GM10266 (cell line): ENCODE measurements at regions not wholly inside any gene's neighbourhood (a gene's known extent, or its start where the extent isn't known, plus 50 kb on each side); places are given as distances from the start of the nearest gene placed in this dataset.

ENCODE experiments used
- DNase-seq: peaks from one replicate; pipeline ENCODE4 v3.0.0; 2012; ENCODE audit errors: extremely low spot score
- CTCF ChIP-seq: IDR thresholded peaks from 2 replicates; pipeline ENCODE4 v1.5.1; 2012; ENCODE audit warnings: mild to moderate bottlenecking, low read depth; ENCODE audit not compliant: control insufficient read depth, insufficient read depth; ENCODE audit errors: missing control alignments

GRCh38 chr9:107750741-107751566 is 261.4 kb upstream of the KLF4 start:
- no peak for DNase-seq
- no peak for TF ChIP-seq CTCF

- DNase-seq, result no peak
- TF ChIP-seq CTCF, result no peak
Observed at GRCh38 chr9:107749787-107750444, 260.3 kb upstream of the KLF4 start.

GRCh38 chr9:107744873-107745272 is 255.3 kb upstream of the KLF4 start:
- DNase-seq, result no peak
- TF ChIP-seq CTCF, result no peak

- TF ChIP-seq CTCF, result no peak
Observed at GRCh38 chr9:107742531-107743309, 253.2 kb upstream of the KLF4 start.

GRCh38 chr9:107740088-107740980 is 250.8 kb upstream of the KLF4 start:
- DNase-seq, result no peak
- TF ChIP-seq CTCF, result no peak

More at GRCh38 chr9:107742531-107743309, 253.2 kb upstream of the KLF4 start:
- DNase-seq, result no peak

- no peak for TF ChIP-seq CTCF
Observed at GRCh38 chr9:107739601-107740082, 250.1 kb upstream of the KLF4 start.

More at GRCh38 chr9:107739601-107740082, 250.1 kb upstream of the KLF4 start:
- no peak for DNase-seq
